Mesendoderm (in vitro differentiated cells): ENCODE measurements at regions not wholly inside any gene's neighbourhood (a gene's known extent, or its start where the extent isn't known, plus 50 kb on each side); places are given as distances from the start of the nearest gene placed in this dataset.
"Not testable (repeated sequence)": the region's sequence is repeated elsewhere in the genome, so short reads cannot be mapped to it uniquely, and the experiment has no call there.

Experiments used
- DNase-seq: peaks from one replicate; pipeline ENCODE4 v3.0.0; 2013
- H2AK5ac ChIP-seq: 2 replicates; pipeline ENCODE4 v1.6.1; 2013; ENCODE audit warnings: low read length, inconsistent platforms
- H2BK120ac ChIP-seq: 2 replicates; pipeline ENCODE4 v1.6.1; 2013; ENCODE audit warnings: low read depth, mild to moderate bottlenecking, low read length, moderate library complexity, mixed read lengths
- H2BK15ac ChIP-seq: replicated peaks from 2 replicates; pipeline ENCODE4 v1.6.1; 2013; ENCODE audit warnings: low read depth, mild to moderate bottlenecking, moderate library complexity
- H2BK5ac ChIP-seq: 2 replicates; pipeline ENCODE4 v1.6.1; 2013; ENCODE audit warnings: low read length, inconsistent platforms
- H3K18ac ChIP-seq: 2 replicates; pipeline ENCODE4 v1.6.1; 2013; ENCODE audit warnings: mild to moderate bottlenecking, low read length, mixed read lengths
- H3K23ac ChIP-seq: one replicate; pipeline ENCODE4 v1.6.1; 2013; ENCODE audit warnings: low read length
- H3K27ac ChIP-seq: 2 replicates; pipeline ENCODE4 v1.5.1; 2013; ENCODE audit warnings: low read depth, mild to moderate bottlenecking, inconsistent platforms, low read length, moderate library complexity
- H3K27me3 ChIP-seq: 2 replicates; pipeline ENCODE4 v1.6.1; 2013; ENCODE audit warnings: low read length, control low read depth, mild to moderate bottlenecking, inconsistent platforms; ENCODE audit not compliant: insufficient read depth, poor library complexity
- H3K36me3 ChIP-seq: 2 replicates; pipeline ENCODE4 v1.6.1; 2013; ENCODE audit warnings: low read length, inconsistent platforms; ENCODE audit not compliant: control insufficient read depth, insufficient read depth
- H3K4ac ChIP-seq: one replicate; pipeline ENCODE4 v1.6.1; 2013; ENCODE audit warnings: low read depth, mild to moderate bottlenecking, low read length, moderate library complexity
- H3K4me1 ChIP-seq: 2 replicates; pipeline ENCODE4 v1.6.1; 2013; ENCODE audit warnings: low read depth, low read length, inconsistent platforms; ENCODE audit not compliant: control insufficient read depth
- H3K4me2 ChIP-seq: 2 replicates; pipeline ENCODE4 v1.6.1; 2013; ENCODE audit warnings: low read length
- H3K4me3 ChIP-seq: 2 replicates; pipeline ENCODE4 v1.5.1; 2013; ENCODE audit warnings: mild to moderate bottlenecking, low read length
- H3K56ac ChIP-seq: one replicate; pipeline ENCODE4 v1.6.1; 2013; ENCODE audit warnings: low read length
- H3K79me1 ChIP-seq: 2 replicates; pipeline ENCODE4 v1.6.1; 2013; ENCODE audit warnings: low read length, inconsistent platforms
- H3K79me2 ChIP-seq: 2 replicates; pipeline ENCODE4 v1.6.1; 2013; ENCODE audit warnings: mild to moderate bottlenecking, low read length; ENCODE audit not compliant: control insufficient read depth, insufficient read depth
- H3K9ac ChIP-seq: 2 replicates; pipeline ENCODE4 v1.6.1; 2013; ENCODE audit warnings: low read length, inconsistent platforms
- H4K5ac ChIP-seq: one replicate; pipeline ENCODE4 v1.6.1; 2013; ENCODE audit warnings: low read length
- H4K8ac ChIP-seq: one replicate; pipeline ENCODE4 v1.6.1; 2013; ENCODE audit warnings: low read depth, mild to moderate bottlenecking, control low read depth, low read length, moderate library complexity
- WGBS: extraction: QIAGEN DNeasy Blood & Tissue Kit; methylation state at CpG from one replicate; pipeline ENCODE4 v1.1.7; 2013; ENCODE audit warnings: low lambda C conversion rate, missing lambda C conversion rate; ENCODE audit not compliant: insufficient coverage; ENCODE audit errors: extremely low coverage; 5-methylcytosine and 5-hydroxymethylcytosine counted together

- H3K79me1 ChIP-seq, result no peaks in the 10 kb centered on the region
- DNase-seq, result no peak
- H3K56ac ChIP-seq, result no peak overlapping the region
- no peak overlapping the region for H2AK5ac ChIP-seq
- H3K36me3 ChIP-seq, result no peaks in the 10 kb centered on the region
- H4K5ac ChIP-seq, result no peak overlapping the region
- H3K4me1 ChIP-seq, result no peaks in the 10 kb centered on the region
- H2BK15ac ChIP-seq, result no peak overlapping the region
- no CpG with 5 or more reads among the region's 3 CpGs for whole genome bisulfite sequencing
- H3K23ac ChIP-seq, result no peak overlapping the region
- no peaks in the 10 kb centered on the region for H3K27me3 ChIP-seq
- no peak overlapping the region for H2BK5ac ChIP-seq
- no peak overlapping the region for H3K4me2 ChIP-seq
- H3K79me2 ChIP-seq, result no peaks in the 10 kb centered on the region
- no peak overlapping the region for H3K9ac ChIP-seq
- no peak overlapping the region for H3K18ac ChIP-seq
- no peak overlapping the region for H4K8ac ChIP-seq
- no peak overlapping the region for H3K4ac ChIP-seq
- H3K4me3 ChIP-seq, result no peak overlapping the region
- H3K27ac ChIP-seq, result no peak overlapping the region
- no peak overlapping the region for H2BK120ac ChIP-seq
Measured at GRCh38 chr1:199495432-199495831, 532.1 kb upstream of the NR5A2 start.

- not testable (repeated sequence) for H3K79me2 ChIP-seq, H2BK5ac ChIP-seq, H3K23ac ChIP-seq, H3K4me1 ChIP-seq, H3K56ac ChIP-seq, H3K4me2 ChIP-seq, H3K4ac ChIP-seq, H3K9ac ChIP-seq, H3K18ac ChIP-seq, H3K4me3 ChIP-seq, H3K27me3 ChIP-seq, H3K36me3 ChIP-seq, H2BK120ac ChIP-seq, H3K27ac ChIP-seq, H2BK15ac ChIP-seq, H4K8ac ChIP-seq, H3K79me1 ChIP-seq, DNase-seq, H4K5ac ChIP-seq, H2AK5ac ChIP-seq
- whole genome bisulfite sequencing, result no CpG with 5 or more reads among the region's 1 CpG
Measured at GRCh38 chr1:199498802-199499201, 528.7 kb upstream of the NR5A2 start.

GRCh38 chr1:199508072-199508471 lies 519.4 kb upstream of the NR5A2 start:
- no peak overlapping the region for H3K23ac ChIP-seq
- H3K27me3 ChIP-seq, result no peaks in the 10 kb centered on the region
- H2BK120ac ChIP-seq, result no peak overlapping the region
- H2BK5ac ChIP-seq, result no peak overlapping the region
- H3K36me3 ChIP-seq, result no peaks in the 10 kb centered on the region
- H3K4me2 ChIP-seq, result no peak overlapping the region
- H3K79me1 ChIP-seq, result no peaks in the 10 kb centered on the region
- no peak for DNase-seq
- H2AK5ac ChIP-seq, result no peak overlapping the region
- no peaks in the 10 kb centered on the region for H3K79me2 ChIP-seq
- no peak overlapping the region for H3K9ac ChIP-seq
- H4K8ac ChIP-seq, result no peak overlapping the region
- H3K18ac ChIP-seq, result no peak overlapping the region
- H3K27ac ChIP-seq, result no peak overlapping the region
- H3K56ac ChIP-seq, result no peak overlapping the region
- WGBS, result no CpG with 5 or more reads among the region's 3 CpGs
- H3K4me1 ChIP-seq, result no peaks in the 10 kb centered on the region
- H4K5ac ChIP-seq, result no peak overlapping the region
- H3K4ac ChIP-seq, result no peak overlapping the region
- no peak overlapping the region for H2BK15ac ChIP-seq
- H3K4me3 ChIP-seq, result no peak overlapping the region

DNA sequence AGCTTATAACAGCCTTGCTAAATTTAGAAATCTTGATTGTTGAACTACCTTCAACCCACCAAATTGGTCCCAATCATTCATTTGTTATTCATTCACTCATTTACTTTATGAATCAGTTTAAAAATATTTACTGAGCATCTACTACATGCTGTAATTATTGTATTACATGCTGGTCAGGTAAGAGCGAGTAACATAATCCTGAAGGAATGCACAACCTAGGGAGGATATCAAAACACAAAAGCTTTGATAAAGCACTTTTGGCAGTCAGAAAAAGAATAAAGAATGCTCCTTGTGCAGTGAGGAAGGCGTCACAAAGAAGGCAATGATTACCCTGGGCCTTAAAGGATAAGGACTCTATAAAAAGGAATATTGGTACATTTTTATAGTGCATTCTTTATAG lies 518.9 kb upstream of the NR5A2 start:
- Histone ChIP-seq H3K79me2 (no peaks in the 10 kb centered on the region), H3K27ac (no peak overlapping the region), H3K4me1 (no peaks in the 10 kb centered on the region), H4K5ac (no peak overlapping the region), H3K9ac (no peak overlapping the region), H3K23ac (no peak overlapping the region), H3K18ac (no peak overlapping the region), H3K56ac (no peak overlapping the region), H3K36me3 (no peaks in the 10 kb centered on the region), H2BK15ac (no peak overlapping the region), H4K8ac (no peak overlapping the region), H3K4ac (no peak overlapping the region), H3K79me1 (no peaks in the 10 kb centered on the region), H2BK5ac (no peak overlapping the region), H2BK120ac (no peak overlapping the region), H3K27me3 (no peaks in the 10 kb centered on the region), H2AK5ac (no peak overlapping the region), H3K4me2 (no peak overlapping the region), H3K4me3 (no peak overlapping the region)
- no CpG with 5 or more reads among the region's 2 CpGs for WGBS
- no peak for DNase-seq

DNA sequence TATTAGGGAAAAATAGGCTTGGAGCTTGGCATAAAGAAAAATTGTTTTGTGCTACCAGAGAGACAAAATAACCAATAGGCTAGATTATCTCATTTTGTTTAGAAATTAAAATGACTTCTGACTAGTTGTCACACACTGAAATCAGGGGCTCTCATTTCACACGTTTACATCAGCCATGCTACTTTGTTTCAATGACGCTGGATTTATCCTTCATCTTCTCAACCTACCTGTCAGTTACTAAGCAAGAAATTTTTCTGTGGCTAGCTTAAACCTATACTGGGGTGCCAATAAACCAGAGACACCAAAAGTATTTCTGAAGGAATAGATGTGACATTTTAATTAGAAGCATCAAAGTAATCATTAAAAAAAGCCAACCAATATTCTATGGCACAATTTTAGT lies 518.1 kb upstream of the NR5A2 start:
- no peak overlapping the region for H4K5ac ChIP-seq
- H2BK120ac ChIP-seq, result no peak overlapping the region
- no peaks in the 10 kb centered on the region for H3K27me3 ChIP-seq
- no peak overlapping the region for H3K23ac ChIP-seq
- H3K4me3 ChIP-seq, result no peak overlapping the region
- H3K9ac ChIP-seq, result no peak overlapping the region
- H3K27ac ChIP-seq, result no peak overlapping the region
- no peaks in the 10 kb centered on the region for H3K36me3 ChIP-seq
- no peak overlapping the region for H2BK5ac ChIP-seq
- no peaks in the 10 kb centered on the region for H3K4me1 ChIP-seq
- H3K4me2 ChIP-seq, result no peak overlapping the region
- no peak overlapping the region for H3K56ac ChIP-seq
- no peak overlapping the region for H3K4ac ChIP-seq
- H3K18ac ChIP-seq, result no peak overlapping the region
- H3K79me1 ChIP-seq, result no peaks in the 10 kb centered on the region
- no peak overlapping the region for H2AK5ac ChIP-seq
- H3K79me2 ChIP-seq, result no peaks in the 10 kb centered on the region
- no peak overlapping the region for H2BK15ac ChIP-seq
- WGBS, result no CpG with 5 or more reads among the region's 2 CpGs
- H4K8ac ChIP-seq, result no peak overlapping the region
- DNase-seq, result no peak

- no peaks in the 10 kb centered on the region for H3K4me1 ChIP-seq
- no peak overlapping the region for H2BK15ac ChIP-seq
- H3K4ac ChIP-seq, result no peak overlapping the region
- DNase-seq, result no peak
- H4K5ac ChIP-seq, result no peak overlapping the region
- no CpG with 5 or more reads among the region's 5 CpGs for WGBS
- no peak overlapping the region for H3K18ac ChIP-seq
- no peak overlapping the region for H3K4me2 ChIP-seq
- H4K8ac ChIP-seq, result no peak overlapping the region
- H2BK5ac ChIP-seq, result no peak overlapping the region
- no peak overlapping the region for H2AK5ac ChIP-seq
- H3K27me3 ChIP-seq, result no peaks in the 10 kb centered on the region
- no peaks in the 10 kb centered on the region for H3K36me3 ChIP-seq
- H3K56ac ChIP-seq, result no peak overlapping the region
- no peaks in the 10 kb centered on the region for H3K79me1 ChIP-seq
- H3K79me2 ChIP-seq, result no peaks in the 10 kb centered on the region
- H3K4me3 ChIP-seq, result no peak overlapping the region
- no peak overlapping the region for H2BK120ac ChIP-seq
- H3K23ac ChIP-seq, result no peak overlapping the region
- no peak overlapping the region for H3K27ac ChIP-seq
- H3K9ac ChIP-seq, result no peak overlapping the region
Measured at GRCh38 chr1:199510314-199510713, 517.2 kb upstream of the NR5A2 start.
